HepG2 (cell line): ENCODE measurements at regions not wholly inside any gene's neighbourhood (a gene's known extent, or its start where the extent isn't known, plus 50 kb on each side); places are given as distances from the start of the nearest gene placed in this dataset.
"Not testable (repeated sequence)": the region's sequence is repeated elsewhere in the genome, so short reads cannot be mapped to it uniquely, and the experiment has no call there.

Experiments
- ATAC-seq: fragments of 200-7000 bp; cut with Tn5 transposase; 3 replicates; pipeline ENCODE4 v1.9.1; 2020; ENCODE audit warnings: mild to moderate bottlenecking, moderate library complexity
- BruUV-seq: library from RNA; stranded (reverse); fragments of 400-500 nt; replicated peaks from 2 replicates; lab custom pipeline; 2021; lab: Mats Ljungman, UMichigan
- CTCF ChIA-PET: fragments of 300-600 bp; formaldehyde crosslinking; extraction: SDS; loops from one replicate; lab custom pipeline; 2021; ENCODE audit warnings: low total read pairs, inconsistent platforms, low intra/inter-chr PET ratio; lab: Yijun Ruan, JAX
- POLR2A ChIA-PET: fragments of 350-600 bp; sonication (Branson Sonifier 250); formaldehyde crosslinking; loops from one replicate; lab custom pipeline; 2020; ENCODE audit warnings: antibody characterized with exemption, inconsistent platforms; lab: Yijun Ruan, JAX
- DNase-seq: peaks from one replicate; pipeline ENCODE4 v3.0.0-alpha.2; 2015; ENCODE audit warnings: low spot score
- FAIRE-seq: peaks from 3 replicates; lab custom pipeline; 2011; peaks lifted over from hg19 to GRCh38; lab: Jason Lieb, UNC
- H2AFZ ChIP-seq: one replicate; pipeline ENCODE4 v1.6.1; 2011; ENCODE audit warnings: low read length, inconsistent platforms
- H3K27ac ChIP-seq: fragments of 300-600 bp; 3 replicates; pipeline ENCODE4 v1.8.0; 2011; ENCODE audit warnings: mixed run types, mild to moderate bottlenecking, mixed read lengths, low read length, inconsistent platforms; ENCODE audit not compliant: insufficient read depth; ENCODE audit errors: extremely low read length
- H3K27me3 ChIP-seq, 2 experiments: fragments of 200-600 bp in 1 of 2; 2 replicates in 1 of 2; 3 replicates in 1 of 2; pipeline versions ENCODE4 v1.6.0 to v1.8.0; 2011; ENCODE audit warnings: low read length in 2 of 2, mild to moderate bottlenecking in 2 of 2, moderate library complexity in 2 of 2, inconsistent platforms in 1 of 2; ENCODE audit not compliant: insufficient read depth in 2 of 2, control insufficient read depth in 1 of 2
- H3K36me3 ChIP-seq, 2 experiments: fragments of 200-600 bp in 1 of 2; replicated peaks in 1 of 2; 2 replicates in 1 of 2; 3 replicates in 1 of 2; pipeline versions ENCODE4 v1.5.1 to v1.8.0; 2011; ENCODE audit warnings: low read length in 2 of 2, inconsistent platforms in 1 of 2; ENCODE audit not compliant: insufficient read depth in 2 of 2, control insufficient read depth in 1 of 2
- H3K4me1 ChIP-seq: 2 replicates; pipeline ENCODE4 v1.5.1; 2012; ENCODE audit warnings: low read length, inconsistent platforms; ENCODE audit not compliant: insufficient read depth
- H3K4me2 ChIP-seq: 2 replicates; pipeline ENCODE4 v1.6.0; 2011; ENCODE audit warnings: low read depth, low read length, inconsistent platforms
- H3K4me3 ChIP-seq, 3 experiments: fragments of 200-600 bp in 1 of 3; sonication (generic), shearing (Covaris generic) in 1 of 3; replicated peaks in 1 of 3; 2 replicates each; pipeline ENCODE4 v1.5.1; 2011 to 2016; ENCODE audit warnings: low read length in 3 of 3, inconsistent platforms in 2 of 3, low read depth in 2 of 3, mild to moderate bottlenecking in 2 of 3, control low read depth in 1 of 3, mixed read lengths in 1 of 3; ENCODE audit not compliant: insufficient read depth in 1 of 3
- H3K79me2 ChIP-seq: one replicate; pipeline ENCODE4 v1.6.1; 2011; ENCODE audit warnings: low read length, inconsistent platforms; ENCODE audit not compliant: insufficient read depth
- H3K9ac ChIP-seq: 2 replicates; pipeline ENCODE4 v1.6.0; 2011; ENCODE audit warnings: mild to moderate bottlenecking, low read depth, low read length, inconsistent platforms; ENCODE audit not compliant: insufficient read depth
- H3K9me3 ChIP-seq: 2 replicates; pipeline ENCODE4 v1.5.1; 2012; ENCODE audit warnings: mild to moderate bottlenecking, low read length
- H4K20me1 ChIP-seq: 2 replicates; pipeline ENCODE4 v1.6.0; 2011; ENCODE audit warnings: inconsistent platforms, mild to moderate bottlenecking, low read length, moderate library complexity; ENCODE audit not compliant: insufficient read depth
- WGBS: methylation state at CpG from one replicate; pipeline ENCODE4 v1.1.6; 2017; ENCODE audit warnings: low lambda C conversion rate; 5-methylcytosine and 5-hydroxymethylcytosine counted together
- in situ Hi-C: cut with HindIII; loops from 2 replicates; pipeline ENCODE4 v1.10.0; 2017; ENCODE audit warnings: low pct_unique_long_range_greater_than_20kb; ENCODE audit not compliant: extremely low pct_ligation_motif_present
- intact Hi-C: fragments of 100-400 bp; cut with micrococcal nuclease; formaldehyde crosslinking; loops from one replicate; pipeline ENCODE4 v1.10.0; 2022; ENCODE audit not compliant: unreplicated experiment
- small RNA-seq, 3 experiments: library from RNA; depleted of rRNA; stranded (forward); fragments of <200 nt; gene quantifications; one replicate each; pipeline ENCODE3, GENCODE V24; 2012; ENCODE audit warnings: low read depth in 2 of 3, low replicate concordance in 1 of 3; ENCODE audit not compliant: insufficient read length in 3 of 3, insufficient read depth in 2 of 3

DNA sequence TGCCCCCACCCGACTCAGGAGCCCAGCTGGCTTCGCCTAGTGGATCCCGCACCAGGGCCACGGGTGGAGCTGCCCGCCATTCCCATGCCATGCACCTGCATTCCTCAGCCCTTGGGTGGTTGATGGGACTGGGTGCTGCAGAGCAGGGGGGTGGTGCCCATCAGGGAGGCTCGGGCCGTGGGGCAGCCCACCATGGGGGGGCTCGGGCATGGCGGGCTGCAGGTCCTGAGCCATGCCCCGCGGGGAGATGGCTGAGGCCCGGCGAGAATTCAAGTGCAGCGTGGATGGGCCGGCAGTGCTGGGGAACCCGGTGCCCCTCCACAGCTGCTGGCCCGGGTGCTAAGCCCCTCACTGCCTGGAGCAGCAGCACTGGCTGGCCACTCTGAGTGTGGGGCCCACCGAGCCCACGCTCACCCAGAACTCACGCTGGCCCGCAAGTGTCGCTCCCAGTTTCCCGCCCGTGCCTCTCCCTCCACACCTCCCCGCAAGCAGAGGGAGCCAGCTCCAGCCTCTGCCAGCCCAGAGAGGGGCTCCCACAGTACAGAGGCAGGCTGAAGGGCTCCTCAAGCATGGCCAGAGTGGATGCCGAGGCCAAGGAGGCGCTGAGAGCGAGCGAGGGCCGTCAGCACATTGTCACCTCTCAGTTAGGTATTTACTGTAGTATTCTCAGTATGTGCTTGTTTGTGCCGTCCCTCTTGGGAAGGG lies 920.4 kb downstream of the PCDH11X start:
- H4K20me1 ChIP-seq, ATAC-seq, intact Hi-C loops, H3K4me3 ChIP-seq, H3K4me1 ChIP-seq, CTCF ChIA-PET, FAIRE-seq, H3K27me3 ChIP-seq, DNase-seq, H3K79me2 ChIP-seq, in situ Hi-C loops, H3K4me2 ChIP-seq, BruUV-seq, H3K9me3 ChIP-seq, H2AFZ ChIP-seq, H3K36me3 ChIP-seq, POLR2A ChIA-PET, H3K9ac ChIP-seq, H3K27ac ChIP-seq: not testable (repeated sequence)
- no CpG with 5 or more reads among the region's 31 CpGs for WGBS

DNA sequence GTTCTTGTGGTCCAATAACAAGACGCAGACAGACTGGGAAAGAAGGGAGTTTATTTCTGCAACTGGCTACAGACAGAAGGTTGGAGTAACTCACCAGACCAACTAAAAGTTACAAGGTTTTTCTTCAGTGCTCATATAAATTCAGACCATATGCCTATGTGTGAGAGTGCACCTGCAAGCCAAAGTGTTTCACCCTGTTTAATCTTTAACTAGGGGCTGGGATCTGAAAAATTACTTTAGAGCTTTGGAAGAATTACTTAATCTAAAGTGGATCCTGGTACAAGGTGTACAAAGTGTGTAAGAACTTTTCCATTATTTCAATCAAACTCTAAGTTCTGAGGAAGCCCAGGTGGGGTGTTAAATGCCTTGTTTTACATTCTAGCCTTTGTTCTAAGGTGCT lies 930.6 kb downstream of the PCDH11X start:
- H3K4me2 ChIP-seq, H3K79me2 ChIP-seq, ATAC-seq, H2AFZ ChIP-seq, BruUV-seq, H3K36me3 ChIP-seq, H3K9me3 ChIP-seq, POLR2A ChIA-PET, CTCF ChIA-PET, H3K9ac ChIP-seq, in situ Hi-C loops, H4K20me1 ChIP-seq, H3K27me3 ChIP-seq, H3K4me1 ChIP-seq, H3K4me3 ChIP-seq, DNase-seq, intact Hi-C loops, H3K27ac ChIP-seq, FAIRE-seq: not testable (repeated sequence)
- no CpG with 5 or more reads among the region's 1 CpG for WGBS

Small RNA genes lying in the stretch of these regions (small RNA-seq; reads per million reads assigned to genes)
- 0 reads per million in 3 experiments for gene SNX3P1X
